HT-29 (cell line): ENCODE measurements at regions not wholly inside any gene's neighbourhood (a gene's known extent, or its start where the extent isn't known, plus 50 kb on each side); places are given as distances from the start of the nearest gene placed in this dataset. TPM values are rescaled to one million over a fixed set of nuclear protein-coding genes. Genes with fewer than 3 reads are reported as not detected.

Experiments used
- DNase-seq: peaks from one replicate; pipeline ENCODE4 v3.0.0-alpha.2; 2015; ENCODE audit warnings: low spot score
- small RNA-seq: library from RNA; depleted of rRNA; stranded (forward); fragments of <200 nt; gene quantifications from one replicate; pipeline ENCODE3, GENCODE V24; 2014

DNA sequence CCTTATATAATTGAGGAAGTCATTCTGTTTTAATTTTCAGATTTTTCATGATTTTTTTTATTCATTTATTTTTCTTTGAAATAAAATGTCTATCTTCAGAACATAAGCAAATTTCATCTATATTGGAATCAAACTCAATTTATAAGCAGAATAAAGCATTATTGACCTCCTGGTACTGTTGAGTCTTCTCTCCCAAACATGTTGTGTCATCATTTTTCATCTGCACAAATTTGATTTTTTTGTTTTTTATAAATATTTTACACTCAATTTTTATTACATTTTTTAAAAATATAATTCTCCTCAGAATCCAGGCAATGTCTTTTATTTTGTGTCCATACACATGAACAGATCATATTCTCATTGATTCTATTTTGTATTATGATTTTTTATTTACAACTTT lies 2363.9 kb downstream of the TP53TG3F start:
- no peak for DNase-seq

DNA sequence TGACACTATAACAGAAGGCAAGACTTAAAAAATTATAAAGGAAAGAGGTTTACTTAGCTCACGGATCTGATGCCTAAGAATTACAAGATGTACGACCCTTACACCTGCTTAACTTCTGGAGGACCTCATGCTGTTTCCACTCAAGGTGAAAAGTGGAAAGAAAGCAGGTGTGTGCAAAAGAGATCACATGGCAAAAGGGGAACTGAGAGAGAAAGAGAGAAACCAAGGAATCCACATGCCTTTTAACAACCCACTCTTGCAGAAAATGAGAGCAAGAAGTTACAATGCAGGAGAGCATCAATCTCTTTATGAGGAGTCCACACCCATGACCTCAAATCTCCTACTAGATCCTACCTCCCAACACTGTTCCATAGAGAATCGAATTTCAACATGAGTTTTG lies 2382.2 kb downstream of the TP53TG3F start:
- no peak for DNase-seq

DNA sequence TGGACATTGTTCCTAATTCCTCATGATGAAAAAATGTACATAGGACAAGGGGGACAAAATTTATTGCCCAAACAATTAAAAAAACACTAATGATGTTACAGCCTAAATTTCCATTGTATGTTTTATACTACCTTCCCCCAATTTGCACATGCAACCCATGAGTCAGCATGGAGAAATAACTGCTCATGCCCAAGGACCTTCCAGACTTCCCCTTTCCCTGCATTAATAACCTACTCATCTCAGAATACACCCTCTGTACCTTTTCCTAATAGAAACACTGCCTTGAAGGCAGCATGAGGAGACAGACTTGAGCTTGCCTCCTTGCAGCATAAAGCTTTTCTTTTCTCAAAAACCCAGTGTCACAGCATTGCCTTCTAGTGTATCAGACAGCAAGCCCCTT lies 2402.8 kb downstream of the TP53TG3F start:
- no peak for DNase-seq

DNA sequence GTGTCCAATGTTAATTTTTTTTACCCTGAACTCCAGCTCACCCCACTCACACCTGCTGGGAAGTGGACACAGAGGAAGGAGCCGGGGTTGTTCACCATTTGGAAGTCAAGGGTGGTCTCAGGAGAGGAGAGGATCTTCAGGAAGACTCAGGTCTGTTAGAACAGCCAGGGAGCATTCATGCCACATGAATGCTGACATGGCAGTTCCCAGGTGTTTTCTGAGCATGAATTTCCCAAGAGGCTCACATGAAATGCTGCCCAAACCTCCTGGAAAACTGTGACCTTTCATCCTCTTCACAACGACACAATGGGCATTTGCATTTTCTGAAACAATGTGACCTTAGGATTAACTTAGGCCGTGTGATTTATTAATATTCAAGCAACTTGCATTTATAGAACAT lies 2409.2 kb downstream of the TP53TG3F start:
- DNase-seq: no peak

DNA sequence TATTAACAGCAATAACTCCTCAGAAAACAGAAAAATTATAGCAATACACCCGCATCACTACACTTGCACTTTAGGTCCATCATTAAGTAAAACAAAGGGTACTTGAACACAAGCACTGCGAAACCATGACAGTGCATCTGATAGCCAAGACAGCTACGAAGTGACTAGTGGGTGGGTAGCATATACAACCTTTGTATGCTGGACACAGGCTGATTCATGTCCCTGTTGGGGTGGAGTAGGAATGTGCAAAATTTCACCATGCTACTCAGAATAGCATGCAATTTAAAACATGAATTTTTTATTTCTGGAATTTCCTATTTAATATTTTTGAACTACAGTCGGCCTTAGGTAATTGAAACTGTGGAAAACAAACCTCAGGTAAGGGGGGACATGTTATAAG lies 2414.1 kb downstream of the TP53TG3F start:
- DNase-seq: no peak

DNA sequence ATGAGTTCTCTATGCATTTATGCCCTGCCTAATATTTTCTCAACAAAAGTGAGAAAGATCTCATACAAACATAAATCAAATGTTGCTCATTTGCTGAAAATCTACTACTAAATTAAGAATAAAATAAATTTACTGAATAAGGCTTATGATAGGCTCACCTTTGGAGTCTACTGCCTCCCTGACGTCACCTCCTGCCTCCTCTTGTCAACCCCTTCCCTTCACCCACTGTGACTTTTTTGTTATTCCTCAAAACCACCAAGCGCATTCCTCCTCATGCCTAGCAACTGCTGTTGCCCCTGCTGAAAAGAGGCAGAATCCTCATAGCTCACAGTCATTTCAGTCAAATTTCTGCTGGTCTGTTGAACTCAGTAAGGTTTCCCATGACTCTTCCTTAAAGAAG lies 2422.2 kb downstream of the TP53TG3F start:
- no peak for DNase-seq

DNA sequence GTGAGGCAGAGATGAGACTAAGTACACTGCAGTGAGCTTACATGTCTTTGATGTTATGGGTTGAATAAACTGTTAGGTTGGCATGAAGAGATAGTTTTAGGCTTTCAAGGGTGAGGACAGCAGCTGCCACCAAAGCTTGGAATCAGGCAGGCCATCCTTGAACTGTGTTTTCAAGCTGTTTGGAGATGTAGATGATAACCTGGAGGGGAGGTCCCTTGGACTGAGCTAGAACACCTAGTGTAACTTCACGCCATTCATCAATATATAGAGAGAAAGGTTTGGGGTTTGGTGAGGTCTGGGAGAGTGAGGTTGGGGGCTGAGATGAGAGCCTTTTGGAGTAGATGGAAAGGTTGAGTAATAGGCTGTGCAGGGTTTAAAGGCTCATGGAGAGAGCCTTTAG lies 2447.0 kb downstream of the TP53TG3F start:
- no peak for DNase-seq

DNA sequence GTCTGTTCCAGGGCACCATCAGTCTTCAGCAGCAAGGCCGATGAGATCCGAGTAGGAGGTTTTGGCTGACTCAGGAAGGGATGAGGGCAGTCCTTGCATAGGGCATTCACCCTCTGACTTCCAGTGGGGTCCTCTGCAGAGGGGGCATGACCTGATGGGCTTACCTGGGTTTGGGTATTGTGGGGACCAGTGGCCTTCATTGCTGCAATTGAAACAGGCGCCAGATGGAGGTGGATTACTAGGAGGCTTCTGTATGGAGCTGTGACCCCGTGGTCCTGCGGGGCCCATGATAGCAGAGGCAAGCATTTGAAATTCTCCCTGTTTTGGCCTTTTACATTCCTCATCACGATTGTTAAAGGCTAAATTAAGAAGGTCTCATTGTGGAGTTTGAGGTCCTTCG lies 2448.7 kb downstream of the TP53TG3F start:
- no peak for DNase-seq

DNA sequence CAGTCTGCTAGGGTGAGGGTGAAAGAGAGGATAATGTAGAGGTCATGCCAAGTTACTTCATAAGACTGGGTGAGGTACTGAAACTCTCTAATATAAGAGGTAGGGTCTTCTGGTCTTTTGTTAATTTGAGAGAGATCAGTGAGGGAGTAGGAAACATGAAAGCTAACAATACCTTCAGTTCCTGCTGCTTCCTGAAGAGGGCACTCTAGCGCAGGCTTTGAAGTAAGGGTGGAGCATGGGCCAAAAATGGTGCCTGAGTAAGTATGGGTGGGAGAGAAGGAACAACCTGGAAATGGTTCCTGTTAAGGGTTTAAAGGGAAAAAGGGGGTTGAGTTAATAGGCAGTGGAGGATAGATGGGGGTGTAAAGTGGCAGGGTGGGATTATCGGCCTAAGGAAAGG lies 2449.5 kb downstream of the TP53TG3F start:
- DNase-seq: peak; percentile 13

DNA sequence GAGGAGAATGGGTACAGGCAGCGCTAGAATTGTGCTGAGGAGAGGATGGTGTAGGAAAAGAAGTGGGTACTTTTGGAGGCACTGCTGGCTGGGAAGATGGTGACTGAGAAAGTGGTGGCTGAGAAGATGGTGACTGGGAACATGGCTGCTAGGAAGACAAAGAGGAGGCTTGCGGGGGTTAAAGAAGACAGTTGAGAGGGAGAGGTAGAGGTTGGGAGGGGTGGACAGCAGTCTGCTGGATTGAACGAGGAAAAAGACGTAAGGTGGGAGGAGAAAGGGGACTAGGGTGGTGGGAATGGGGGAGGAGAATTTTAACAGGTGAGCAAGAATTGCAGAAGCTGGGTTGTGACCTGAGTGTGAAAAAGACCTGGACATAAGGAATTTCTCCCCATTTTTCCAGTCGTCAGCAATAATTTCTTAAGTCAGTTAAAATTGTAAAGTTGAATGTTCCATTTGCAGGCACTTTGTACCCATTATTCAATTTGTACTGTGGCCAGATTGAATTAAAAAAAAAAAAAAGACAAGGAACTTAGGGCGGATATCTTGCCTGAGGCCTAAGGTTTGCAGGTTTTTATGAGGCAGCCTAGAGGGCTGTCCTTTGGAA lies 2450.0 kb downstream of the TP53TG3F start:
- DNase-seq: no peak

DNA sequence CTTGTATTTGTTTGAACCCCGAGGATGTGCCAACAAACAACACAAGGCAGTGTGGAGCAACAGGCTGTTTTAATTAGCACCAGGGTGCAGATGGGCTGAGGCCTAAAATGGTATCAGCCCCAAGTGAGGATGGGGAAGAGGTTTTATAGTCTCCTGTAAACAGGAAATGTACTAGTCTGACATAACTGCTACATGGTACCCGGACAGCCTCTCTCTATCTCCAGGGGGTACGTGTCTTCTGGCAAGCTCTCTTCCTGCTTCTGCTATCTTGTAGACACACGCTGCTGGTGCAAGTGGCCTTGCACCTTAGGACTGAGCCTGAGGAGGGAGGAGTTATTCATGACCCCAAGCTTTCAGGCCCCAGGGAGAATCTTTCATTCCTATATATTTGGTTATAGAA lies 2451.0 kb downstream of the TP53TG3F start:
- DNase-seq: no peak

DNA sequence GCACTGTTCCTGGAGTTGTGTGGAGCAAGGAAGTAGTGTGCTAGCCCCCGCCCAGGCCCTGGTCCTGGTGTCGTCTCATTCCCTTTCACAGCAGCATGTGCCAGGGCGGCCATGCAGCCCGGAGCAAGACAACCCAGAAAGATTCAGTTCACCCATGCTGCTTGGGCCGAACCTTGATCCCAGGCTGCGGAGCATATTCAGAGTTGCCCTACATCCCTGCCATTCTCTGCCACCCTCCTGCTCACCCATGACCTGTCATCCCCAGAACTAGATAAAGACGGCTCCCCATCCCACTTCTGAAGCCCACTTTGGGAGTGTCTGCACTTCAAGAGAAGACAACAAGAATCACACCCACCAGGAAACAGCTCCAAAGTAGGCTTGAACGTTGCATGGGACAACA lies 2452.5 kb downstream of the TP53TG3F start:
- no peak for DNase-seq

DNA sequence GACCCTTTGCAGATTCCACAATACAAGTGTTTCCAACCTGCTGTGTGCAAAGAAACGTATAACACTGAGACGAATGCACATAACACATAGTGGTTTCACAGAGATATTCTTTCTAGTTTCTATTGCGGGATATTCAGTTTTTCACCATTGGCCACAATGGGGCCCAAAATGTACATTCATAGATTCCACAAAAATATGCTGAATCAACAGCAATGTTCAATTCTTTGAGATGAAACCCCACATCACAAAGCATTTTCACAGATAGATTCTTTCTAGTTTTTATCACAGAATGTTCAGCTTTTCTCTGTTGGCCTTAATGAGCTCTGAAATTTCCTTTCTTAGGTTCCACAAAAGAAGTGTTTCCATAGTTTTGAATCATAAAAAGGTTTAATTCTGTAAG lies 2472.3 kb downstream of the TP53TG3F start:
- no peak for DNase-seq

Small RNA genes in the stretch of these regions (small RNA-seq; reads per million reads assigned to genes)
- gene AC106785.1: not detected
- gene RNA5SP406: not detected
- gene RNA5SP407: not detected
- gene RNA5SP408: not detected
- gene RNA5SP409: not detected
- gene RNA5SP410: not detected
- gene RNA5SP411: not detected
- gene RNA5SP412: not detected
- 0.29 reads per million for gene RNA5SP413
- gene RNA5SP414: not detected
- not detected for gene RNA5SP415
- gene RNA5SP416: not detected
- not detected for gene RNA5SP417
- not detected for gene RNA5SP418
- gene RNA5SP419: not detected
- gene RNA5SP420: not detected
- gene RNA5SP421: not detected
- not detected for gene RNA5SP422
- gene RNA5SP423: 1.0 reads per million, percentile 35 among the genes with 10 or more reads in this experiment
